ENCODE measurements at regions not wholly inside any gene's neighbourhood (a gene's known extent, or its start where the extent isn't known, plus 50 kb on each side); places are given as distances from the start of the nearest gene placed in this dataset.

DNA sequence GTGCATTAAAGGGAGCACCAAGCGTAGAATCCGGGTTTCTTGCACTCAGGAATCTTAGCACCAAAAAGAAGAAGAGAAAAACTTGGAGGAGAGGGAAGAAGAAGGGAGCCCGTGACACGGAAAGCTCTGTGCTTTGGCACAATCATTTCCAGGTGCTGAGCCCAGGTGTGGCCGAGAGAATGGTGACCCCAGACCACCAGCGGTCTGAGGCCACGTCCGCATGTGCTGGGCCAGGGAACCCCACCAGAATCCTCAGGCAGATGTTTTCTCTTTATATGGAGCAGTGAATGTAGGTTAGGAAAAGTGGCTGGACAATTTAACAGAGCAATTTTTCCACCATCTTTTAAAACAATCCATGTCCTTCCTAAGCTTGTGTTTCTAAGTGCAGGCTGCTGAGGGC lies 520.9 kb downstream of the EPHA4 start:
- Mint-ChIP-seq H3K27ac (no peak overlapping the region), H3K4me3 (no peak overlapping the region), H3K4me1 (no peaks in the 10 kb centered on the region), H3K27me3 (ENCODE audit: low read depth) (no peaks in the 10 kb centered on the region), H3K36me3 (peaks cover 3% of the 10 kb centered on the region; the same call in 1 of the 2 replicates), H3K9me3 (peaks cover 6% of the 10 kb centered on the region)
- DNase-seq (ENCODE audit: low spot score) (no peak), ATAC-seq (no peak)
- TF ChIP-seq MXD4 (CRISPR knock-in tag; IDR thresholded peaks at IDR 0.05; ENCODE audit: borderline replicate concordance) (no peak), CREM (CRISPR knock-in tag; IDR thresholded peaks at IDR 0.05) (no peak), ZBTB21 (CRISPR knock-in tag; IDR thresholded peaks at IDR 0.05; ENCODE audit: borderline replicate concordance) (no peak), FOXK1 (CRISPR knock-in tag; IDR thresholded peaks at IDR 0.05) (no peak), GRHL2 (CRISPR knock-in tag; IDR thresholded peaks at IDR 0.05; ENCODE audit: insufficient replicate concordance, severe bottlenecking) (no peak), RELA (CRISPR knock-in tag; IDR thresholded peaks at IDR 0.05; ENCODE audit: borderline replicate concordance) (no peak), ZNF396 (CRISPR knock-in tag; IDR thresholded peaks at IDR 0.05; ENCODE audit: borderline replicate concordance) (no peak), ZNF219 (CRISPR knock-in tag; IDR thresholded peaks at IDR 0.05; ENCODE audit: borderline replicate concordance) (no peak), ZNF263 (CRISPR knock-in tag; IDR thresholded peaks at IDR 0.05; ENCODE audit: low read depth) (no peak), TEAD4 (CRISPR knock-in tag; IDR thresholded peaks at IDR 0.05) (no peak), CREB1 (CRISPR knock-in tag; IDR thresholded peaks at IDR 0.05) (no peak), FOXJ3 (CRISPR knock-in tag; IDR thresholded peaks at IDR 0.05; ENCODE audit: borderline replicate concordance) (no peak), NFE2L1 (CRISPR knock-in tag; IDR thresholded peaks at IDR 0.05) (no peak), FOXP1 (CRISPR knock-in tag; IDR thresholded peaks at IDR 0.05; ENCODE audit: borderline replicate concordance) (no peak), OVOL2 (CRISPR knock-in tag; IDR thresholded peaks at IDR 0.05; ENCODE audit: borderline replicate concordance) (no peak), KAT7 (CRISPR knock-in tag; IDR thresholded peaks at IDR 0.05; ENCODE audit: borderline replicate concordance) (no peak)
- TF ChIP-seq, protein P1, sequence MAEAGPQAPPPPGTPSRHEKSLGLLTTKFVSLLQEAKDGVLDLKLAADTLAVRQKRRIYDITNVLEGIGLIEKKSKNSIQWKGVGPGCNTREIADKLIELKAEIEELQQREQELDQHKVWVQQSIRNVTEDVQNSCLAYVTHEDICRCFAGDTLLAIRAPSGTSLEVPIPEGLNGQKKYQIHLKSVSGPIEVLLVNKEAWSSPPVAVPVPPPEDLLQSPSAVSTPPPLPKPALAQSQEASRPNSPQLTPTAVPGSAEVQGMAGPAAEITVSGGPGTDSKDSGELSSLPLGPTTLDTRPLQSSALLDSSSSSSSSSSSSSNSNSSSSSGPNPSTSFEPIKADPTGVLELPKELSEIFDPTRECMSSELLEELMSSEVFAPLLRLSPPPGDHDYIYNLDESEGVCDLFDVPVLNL (CRISPR knock-in tag; IDR thresholded peaks at IDR 0.05; ENCODE audit: borderline replicate concordance, low read depth): no peak
- TF ChIP-seq, protein P2, sequence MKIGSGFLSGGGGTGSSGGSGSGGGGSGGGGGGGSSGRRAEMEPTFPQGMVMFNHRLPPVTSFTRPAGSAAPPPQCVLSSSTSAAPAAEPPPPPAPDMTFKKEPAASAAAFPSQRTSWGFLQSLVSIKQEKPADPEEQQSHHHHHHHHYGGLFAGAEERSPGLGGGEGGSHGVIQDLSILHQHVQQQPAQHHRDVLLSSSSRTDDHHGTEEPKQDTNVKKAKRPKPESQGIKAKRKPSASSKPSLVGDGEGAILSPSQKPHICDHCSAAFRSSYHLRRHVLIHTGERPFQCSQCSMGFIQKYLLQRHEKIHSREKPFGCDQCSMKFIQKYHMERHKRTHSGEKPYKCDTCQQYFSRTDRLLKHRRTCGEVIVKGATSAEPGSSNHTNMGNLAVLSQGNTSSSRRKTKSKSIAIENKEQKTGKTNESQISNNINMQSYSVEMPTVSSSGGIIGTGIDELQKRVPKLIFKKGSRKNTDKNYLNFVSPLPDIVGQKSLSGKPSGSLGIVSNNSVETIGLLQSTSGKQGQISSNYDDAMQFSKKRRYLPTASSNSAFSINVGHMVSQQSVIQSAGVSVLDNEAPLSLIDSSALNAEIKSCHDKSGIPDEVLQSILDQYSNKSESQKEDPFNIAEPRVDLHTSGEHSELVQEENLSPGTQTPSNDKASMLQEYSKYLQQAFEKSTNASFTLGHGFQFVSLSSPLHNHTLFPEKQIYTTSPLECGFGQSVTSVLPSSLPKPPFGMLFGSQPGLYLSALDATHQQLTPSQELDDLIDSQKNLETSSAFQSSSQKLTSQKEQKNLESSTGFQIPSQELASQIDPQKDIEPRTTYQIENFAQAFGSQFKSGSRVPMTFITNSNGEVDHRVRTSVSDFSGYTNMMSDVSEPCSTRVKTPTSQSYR (CRISPR knock-in tag; IDR thresholded peaks at IDR 0.05): no peak
- TF ChIP-seq, protein P3, sequence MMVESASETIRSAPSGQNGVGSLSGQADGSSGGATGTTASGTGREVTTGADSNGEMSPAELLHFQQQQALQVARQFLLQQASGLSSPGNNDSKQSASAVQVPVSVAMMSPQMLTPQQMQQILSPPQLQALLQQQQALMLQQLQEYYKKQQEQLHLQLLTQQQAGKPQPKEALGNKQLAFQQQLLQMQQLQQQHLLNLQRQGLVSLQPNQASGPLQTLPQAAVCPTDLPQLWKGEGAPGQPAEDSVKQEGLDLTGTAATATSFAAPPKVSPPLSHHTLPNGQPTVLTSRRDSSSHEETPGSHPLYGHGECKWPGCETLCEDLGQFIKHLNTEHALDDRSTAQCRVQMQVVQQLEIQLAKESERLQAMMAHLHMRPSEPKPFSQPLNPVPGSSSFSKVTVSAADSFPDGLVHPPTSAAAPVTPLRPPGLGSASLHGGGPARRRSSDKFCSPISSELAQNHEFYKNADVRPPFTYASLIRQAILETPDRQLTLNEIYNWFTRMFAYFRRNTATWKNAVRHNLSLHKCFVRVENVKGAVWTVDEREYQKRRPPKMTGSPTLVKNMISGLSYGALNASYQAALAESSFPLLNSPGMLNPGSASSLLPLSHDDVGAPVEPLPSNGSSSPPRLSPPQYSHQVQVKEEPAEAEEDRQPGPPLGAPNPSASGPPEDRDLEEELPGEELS (CRISPR knock-in tag; IDR thresholded peaks at IDR 0.05): no peak
- TF ChIP-seq, protein P4, sequence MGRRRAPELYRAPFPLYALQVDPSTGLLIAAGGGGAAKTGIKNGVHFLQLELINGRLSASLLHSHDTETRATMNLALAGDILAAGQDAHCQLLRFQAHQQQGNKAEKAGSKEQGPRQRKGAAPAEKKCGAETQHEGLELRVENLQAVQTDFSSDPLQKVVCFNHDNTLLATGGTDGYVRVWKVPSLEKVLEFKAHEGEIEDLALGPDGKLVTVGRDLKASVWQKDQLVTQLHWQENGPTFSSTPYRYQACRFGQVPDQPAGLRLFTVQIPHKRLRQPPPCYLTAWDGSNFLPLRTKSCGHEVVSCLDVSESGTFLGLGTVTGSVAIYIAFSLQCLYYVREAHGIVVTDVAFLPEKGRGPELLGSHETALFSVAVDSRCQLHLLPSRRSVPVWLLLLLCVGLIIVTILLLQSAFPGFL (CRISPR knock-in tag; IDR thresholded peaks at IDR 0.05; ENCODE audit: borderline replicate concordance): no peak
- CTCF ChIA-PET: no interaction called here
- POLR2A ChIA-PET: no interaction called here

DNA sequence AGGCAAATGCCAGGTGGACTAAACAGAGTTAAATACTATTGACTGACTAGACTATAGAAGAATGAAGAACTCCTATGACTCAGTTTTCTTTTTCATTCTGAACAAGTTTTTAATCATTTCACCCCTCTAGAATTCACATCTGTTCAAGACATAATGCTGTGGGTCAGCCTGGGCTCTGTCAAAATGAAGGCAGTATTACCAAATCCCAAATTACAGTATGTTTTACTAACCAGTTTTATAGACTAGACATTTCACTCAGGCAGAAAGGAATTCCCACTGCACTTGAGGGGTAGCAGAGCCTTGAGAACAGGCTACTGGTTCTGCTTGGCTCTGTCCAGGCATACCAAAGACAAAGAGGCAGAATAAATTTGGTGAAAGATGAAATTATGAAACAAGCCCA lies 511.7 kb downstream of the EPHA4 start:
- Mint-ChIP-seq H3K27me3 (ENCODE audit: low read depth) (no peaks in the 10 kb centered on the region; the same call in 1 of the 2 replicates), H3K4me1 (no peaks in the 10 kb centered on the region), H3K36me3 (peaks cover 30% of the 10 kb centered on the region), H3K27ac (no peak overlapping the region), H3K9me3 (peaks cover 34% of the 10 kb centered on the region), H3K4me3 (no peak overlapping the region)
- POLR2A ChIA-PET: no interaction called here
- CTCF ChIA-PET: no interaction called here
- DNase-seq (ENCODE audit: low spot score) (no peak), ATAC-seq (no peak)
- no peak for TF ChIP-seq TEAD1 (CRISPR knock-in tag; IDR thresholded peaks at IDR 0.05)
- no peak for TF ChIP-seq SMAD3 (CRISPR knock-in tag; IDR thresholded peaks at IDR 0.05; ENCODE audit: borderline replicate concordance)
- TF ChIP-seq, protein P5, sequence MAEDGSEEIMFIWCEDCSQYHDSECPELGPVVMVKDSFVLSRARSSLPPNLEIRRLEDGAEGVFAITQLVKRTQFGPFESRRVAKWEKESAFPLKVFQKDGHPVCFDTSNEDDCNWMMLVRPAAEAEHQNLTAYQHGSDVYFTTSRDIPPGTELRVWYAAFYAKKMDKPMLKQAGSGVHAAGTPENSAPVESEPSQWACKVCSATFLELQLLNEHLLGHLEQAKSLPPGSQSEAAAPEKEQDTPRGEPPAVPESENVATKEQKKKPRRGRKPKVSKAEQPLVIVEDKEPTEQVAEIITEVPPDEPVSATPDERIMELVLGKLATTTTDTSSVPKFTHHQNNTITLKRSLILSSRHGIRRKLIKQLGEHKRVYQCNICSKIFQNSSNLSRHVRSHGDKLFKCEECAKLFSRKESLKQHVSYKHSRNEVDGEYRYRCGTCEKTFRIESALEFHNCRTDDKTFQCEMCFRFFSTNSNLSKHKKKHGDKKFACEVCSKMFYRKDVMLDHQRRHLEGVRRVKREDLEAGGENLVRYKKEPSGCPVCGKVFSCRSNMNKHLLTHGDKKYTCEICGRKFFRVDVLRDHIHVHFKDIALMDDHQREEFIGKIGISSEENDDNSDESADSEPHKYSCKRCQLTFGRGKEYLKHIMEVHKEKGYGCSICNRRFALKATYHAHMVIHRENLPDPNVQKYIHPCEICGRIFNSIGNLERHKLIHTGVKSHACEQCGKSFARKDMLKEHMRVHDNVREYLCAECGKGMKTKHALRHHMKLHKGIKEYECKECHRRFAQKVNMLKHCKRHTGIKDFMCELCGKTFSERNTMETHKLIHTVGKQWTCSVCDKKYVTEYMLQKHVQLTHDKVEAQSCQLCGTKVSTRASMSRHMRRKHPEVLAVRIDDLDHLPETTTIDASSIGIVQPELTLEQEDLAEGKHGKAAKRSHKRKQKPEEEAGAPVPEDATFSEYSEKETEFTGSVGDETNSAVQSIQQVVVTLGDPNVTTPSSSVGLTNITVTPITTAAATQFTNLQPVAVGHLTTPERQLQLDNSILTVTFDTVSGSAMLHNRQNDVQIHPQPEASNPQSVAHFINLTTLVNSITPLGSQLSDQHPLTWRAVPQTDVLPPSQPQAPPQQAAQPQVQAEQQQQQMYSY (CRISPR knock-in tag; IDR thresholded peaks at IDR 0.05): no peak

All from WTC11 (cell line).